SU-DHL-6 (cell line): ENCODE measurements at regions not wholly inside any gene's neighbourhood (a gene's known extent, or its start where the extent isn't known, plus 50 kb on each side); places are given as distances from the start of the nearest gene placed in this dataset.

ENCODE experiments used
- EZH2phosphoT487 ChIP-seq: fragments of 200-600 bp; sonication (generic), shearing (Covaris generic); conservative IDR thresholded peaks from 2 replicates; pipeline ENCODE4 v1.6.1; 2018; ENCODE audit warnings: mild to moderate bottlenecking, antibody characterized with exemption, low read length, moderate library complexity, mixed read lengths
- TF ChIP-seq, protein P1 (sequence below): fragments of 200-600 bp; sonication (generic); IDR thresholded peaks from one replicate; pipeline ENCODE4 v1.5.1; 2017; ENCODE audit warnings: antibody characterized with exemption, mild to moderate bottlenecking, low read length, moderate library complexity; ENCODE audit not compliant: insufficient read depth, poor library complexity, severe bottlenecking

DNA sequence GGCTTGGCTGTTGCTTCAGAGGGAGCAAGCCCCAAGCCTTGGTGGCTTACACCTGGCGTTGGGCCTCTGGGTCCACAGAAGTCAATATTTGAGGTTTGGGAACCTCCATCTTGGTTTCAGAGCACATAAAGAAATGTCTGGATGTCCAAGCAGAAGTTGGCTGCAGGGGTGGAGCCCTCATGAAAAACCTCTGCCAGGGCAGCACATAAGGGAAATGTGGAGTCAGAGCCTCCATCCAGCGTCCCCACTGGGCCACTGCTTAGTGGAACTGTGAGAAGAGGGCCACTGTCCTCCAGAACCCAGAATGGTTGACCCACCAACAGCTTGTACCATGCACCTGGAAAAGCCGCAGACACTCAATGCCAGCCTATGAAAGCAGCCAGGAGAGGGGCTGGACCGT is 573.5 kb upstream of the ZWINT start:
- TF ChIP-seq, protein P1, sequence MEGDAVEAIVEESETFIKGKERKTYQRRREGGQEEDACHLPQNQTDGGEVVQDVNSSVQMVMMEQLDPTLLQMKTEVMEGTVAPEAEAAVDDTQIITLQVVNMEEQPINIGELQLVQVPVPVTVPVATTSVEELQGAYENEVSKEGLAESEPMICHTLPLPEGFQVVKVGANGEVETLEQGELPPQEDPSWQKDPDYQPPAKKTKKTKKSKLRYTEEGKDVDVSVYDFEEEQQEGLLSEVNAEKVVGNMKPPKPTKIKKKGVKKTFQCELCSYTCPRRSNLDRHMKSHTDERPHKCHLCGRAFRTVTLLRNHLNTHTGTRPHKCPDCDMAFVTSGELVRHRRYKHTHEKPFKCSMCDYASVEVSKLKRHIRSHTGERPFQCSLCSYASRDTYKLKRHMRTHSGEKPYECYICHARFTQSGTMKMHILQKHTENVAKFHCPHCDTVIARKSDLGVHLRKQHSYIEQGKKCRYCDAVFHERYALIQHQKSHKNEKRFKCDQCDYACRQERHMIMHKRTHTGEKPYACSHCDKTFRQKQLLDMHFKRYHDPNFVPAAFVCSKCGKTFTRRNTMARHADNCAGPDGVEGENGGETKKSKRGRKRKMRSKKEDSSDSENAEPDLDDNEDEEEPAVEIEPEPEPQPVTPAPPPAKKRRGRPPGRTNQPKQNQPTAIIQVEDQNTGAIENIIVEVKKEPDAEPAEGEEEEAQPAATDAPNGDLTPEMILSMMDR = no peak
- no peak for TF ChIP-seq EZH2phosphoT487
